WTC11 (cell line): ENCODE measurements at regions not wholly inside any gene's neighbourhood (a gene's known extent, or its start where the extent isn't known, plus 50 kb on each side); places are given as distances from the start of the nearest gene placed in this dataset.

Source experiments
- ATAC-seq: fragments of 200-7000 bp; cut with Tn5 transposase; 2 replicates; pipeline ENCODE4 v1.10.0; 2021; ENCODE audit warnings: mild to moderate bottlenecking, moderate library complexity
- CTCF ChIA-PET: fragments of 300-600 bp; sonication (Branson Sonifier 250); formaldehyde crosslinking; loops from one replicate; lab custom pipeline; 2021; ENCODE audit warnings: antibody characterized with exemption; lab: Charles Lee
- POLR2A ChIA-PET: fragments of 350-600 bp; sonication (Branson Sonifier 250); formaldehyde crosslinking; loops from one replicate; lab custom pipeline; 2021; ENCODE audit warnings: antibody characterized with exemption; lab: Charles Lee
- DNase-seq: peaks from one replicate; pipeline ENCODE4 v3.0.0; 2021; ENCODE audit warnings: low spot score
- H3K27ac Mint-ChIP-seq: 2 replicates; pipeline ENCODE4 v1.8.0; 2021; ENCODE audit warnings: mixed read lengths
- H3K27me3 Mint-ChIP-seq: 2 replicates; pipeline ENCODE4 v1.8.0; 2021; ENCODE audit warnings: low read depth, mild to moderate bottlenecking, moderate library complexity, mixed read lengths
- H3K36me3 Mint-ChIP-seq: 2 replicates; pipeline ENCODE4 v1.8.0; 2021; ENCODE audit warnings: mixed read lengths
- H3K4me1 Mint-ChIP-seq: 2 replicates; pipeline ENCODE4 v1.8.0; 2022; ENCODE audit warnings: mixed read lengths
- H3K4me3 Mint-ChIP-seq: 2 replicates; pipeline ENCODE4 v1.8.0; 2021; ENCODE audit warnings: mild to moderate bottlenecking, moderate library complexity, mixed read lengths
- H3K9me3 Mint-ChIP-seq: 2 replicates; pipeline ENCODE4 v1.8.0; 2021; ENCODE audit warnings: mixed read lengths
- ARID4B ChIP-seq: sonication (generic); formaldehyde crosslinking; IDR thresholded peaks from 2 replicates; pipeline ENCODE4 v1.8.0; 2023; ENCODE audit warnings: missing genetic modification reagents, mild to moderate bottlenecking, borderline replicate concordance
- ATF2 ChIP-seq: sonication (generic); formaldehyde crosslinking; IDR thresholded peaks from 2 replicates; pipeline ENCODE4 v1.8.1; 2022; ENCODE audit warnings: low read depth, missing genetic modification reagents, borderline replicate concordance
- ATF3 ChIP-seq: sonication (generic); formaldehyde crosslinking; conservative IDR thresholded peaks from 2 replicates; pipeline ENCODE4 v1.8.1; 2022; ENCODE audit warnings: mild to moderate bottlenecking, missing genetic modification reagents
- ATF6 ChIP-seq: sonication (generic); formaldehyde crosslinking; IDR thresholded peaks from 2 replicates; pipeline ENCODE4 v1.8.1; 2023; ENCODE audit warnings: mild to moderate bottlenecking, missing genetic modification reagents
- E2F1 ChIP-seq: sonication (generic); formaldehyde crosslinking; IDR thresholded peaks from 2 replicates; pipeline ENCODE4 v1.8.0; 2022; ENCODE audit warnings: mild to moderate bottlenecking, missing genetic modification reagents
- ELF4 ChIP-seq: sonication (generic); formaldehyde crosslinking; IDR thresholded peaks from 2 replicates; pipeline ENCODE4 v1.8.1; 2022; ENCODE audit warnings: low read depth, mild to moderate bottlenecking, moderate library complexity, missing genetic modification reagents
- ESRRA ChIP-seq: sonication (generic); formaldehyde crosslinking; IDR thresholded peaks from 2 replicates; pipeline ENCODE4 v1.8.1; 2022; ENCODE audit warnings: mild to moderate bottlenecking, missing genetic modification reagents, borderline replicate concordance
- GRHL2 ChIP-seq: fragments of 250-450 bp; sonication (Bioruptor Pico); IDR thresholded peaks from 2 replicates; pipeline ENCODE4 v1.8.0; 2022; ENCODE audit warnings: mild to moderate bottlenecking, moderate library complexity; ENCODE audit not compliant: insufficient replicate concordance, severe bottlenecking
- IRF1 ChIP-seq: sonication (generic); formaldehyde crosslinking; IDR thresholded peaks from 2 replicates; pipeline ENCODE4 v1.8.0; 2023; ENCODE audit warnings: missing genetic modification reagents
- JUN ChIP-seq: sonication (generic); formaldehyde crosslinking; IDR thresholded peaks from 2 replicates; pipeline ENCODE4 v1.8.0; 2023; ENCODE audit warnings: mild to moderate bottlenecking, missing genetic modification reagents
- ZMAT4 ChIP-seq: fragments of 250-450 bp; sonication (Bioruptor Pico); IDR thresholded peaks from 2 replicates; pipeline ENCODE4 v1.9.0; 2021; ENCODE audit warnings: mild to moderate bottlenecking
- ZNF263 ChIP-seq: sonication (generic); formaldehyde crosslinking; IDR thresholded peaks from 2 replicates; pipeline ENCODE4 v1.8.1; 2022; ENCODE audit warnings: low read depth, mild to moderate bottlenecking, moderate library complexity, missing genetic modification reagents
- ZNF416 ChIP-seq: fragments of 250-450 bp; sonication (Bioruptor Pico); IDR thresholded peaks from 2 replicates; pipeline ENCODE4 v1.9.0; 2021; ENCODE audit warnings: mild to moderate bottlenecking, inconsistent platforms

- TF ChIP-seq ARID4B = no peak
Measured at GRCh38 chr1:30416221-30416820, 307.1 kb downstream of the MATN1 start (continued).

GRCh38 chr1:30415171-30415940 is 308.0 kb downstream of the MATN1 start:
- no peak for DNase-seq
- no peak overlapping the region for H3K4me3 Mint-ChIP-seq

GRCh38 chr1:30414851-30415165 is 308.6 kb downstream of the MATN1 start:
- CTCF ChIA-PET = interaction anchor here (1.4 to 1.8 kb wide), 2 partner anchors 35 to 271 kb away, joined by 5 to 7 read pairs; no protein-coding TSS in a partner anchor

More at GRCh38 chr1:30415171-30415940, 308.0 kb downstream of the MATN1 start:
- no peak for TF ChIP-seq ZNF416 (CRISPR knock-in tag)
- TF ChIP-seq ATF2 (CRISPR knock-in tag) = no peak
- ChIA-PET CTCF (interaction anchor here (1.4 to 1.8 kb wide), 2 partner anchors 35 to 270 kb away, joined by 5 to 7 read pairs; no protein-coding TSS in a partner anchor), POLR2A (no interaction called here)
- ATAC-seq = no peak; the same call in 1 of the 2 replicates
- no peaks in the 10 kb centered on the region for H3K36me3 Mint-ChIP-seq
- H3K27me3 Mint-ChIP-seq = no peaks in the 10 kb centered on the region; the same call in 1 of the 2 replicates
- no peaks in the 10 kb centered on the region for H3K9me3 Mint-ChIP-seq
- 0 out of 2 replicates have a peak, but pooled peaks cover 3% of the 10 kb centered on the region for H3K4me1 Mint-ChIP-seq
- no peak overlapping the region for H3K27ac Mint-ChIP-seq

More at GRCh38 chr1:30414851-30415165, 308.6 kb downstream of the MATN1 start:
- Mint-ChIP-seq H3K9me3 (no peaks in the 10 kb centered on the region), H3K27me3 (no peaks in the 10 kb centered on the region; the same call in 1 of the 2 replicates), H3K27ac (no peak overlapping the region)
- DNase-seq = no peak
- TF ChIP-seq ATF3 (CRISPR knock-in tag) = no peak
- no peak for TF ChIP-seq JUN (CRISPR knock-in tag)
- no peak for TF ChIP-seq ESRRA (CRISPR knock-in tag)
- no peak for TF ChIP-seq ZNF263 (CRISPR knock-in tag)
- TF ChIP-seq E2F1 = no peak
- TF ChIP-seq ATF6 (CRISPR knock-in tag) = no peak
- TF ChIP-seq IRF1 (CRISPR knock-in tag) = no peak
- no peak for TF ChIP-seq ELF4 (CRISPR knock-in tag)
- TF ChIP-seq GRHL2 (CRISPR knock-in tag) = no peak
- no peak for TF ChIP-seq ZMAT4 (CRISPR knock-in tag)
- TF ChIP-seq, all 79 proteins: peak for 0
- POLR2A ChIA-PET = no interaction called here
- no peak for ATAC-seq
- no peaks in the 10 kb centered on the region for H3K36me3 Mint-ChIP-seq
- 0 out of 2 replicates have a peak, but pooled peaks cover 3% of the 10 kb centered on the region for H3K4me1 Mint-ChIP-seq
- no peak overlapping the region for H3K4me3 Mint-ChIP-seq
